GM19324 (cell line): ENCODE measurements at regions not wholly inside any gene's neighbourhood (a gene's known extent, or its start where the extent isn't known, plus 50 kb on each side); places are given as distances from the start of the nearest gene placed in this dataset.

Experiments
- ATAC-seq: cut with Tn5 transposase; IDR thresholded peaks from one replicate; pipeline ENCODE4 v1.9.1; 2021; ENCODE audit warnings: mild to moderate bottlenecking, moderate library complexity; ENCODE audit not compliant: unreplicated experiment, low FRiP score

DNA sequence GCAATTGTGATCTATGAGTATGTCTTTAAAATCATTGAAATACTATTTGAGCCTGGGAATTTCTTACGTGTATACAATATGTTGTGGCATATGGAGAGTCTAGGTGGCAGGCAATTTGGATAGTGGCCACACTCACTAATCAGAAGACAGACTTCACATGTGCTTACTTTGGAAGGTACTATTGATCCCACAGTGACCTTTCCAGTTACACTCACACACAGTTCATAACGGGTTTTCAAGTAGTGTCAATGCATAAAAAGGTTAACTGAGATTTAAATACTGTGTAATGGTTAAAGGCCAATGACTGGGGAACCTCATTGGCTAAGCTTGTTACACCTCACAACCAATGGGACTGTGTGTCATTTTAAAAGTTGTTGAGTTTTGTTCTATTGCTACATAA lies 783.2 kb downstream of the RPA4 start:
- no peak for ATAC-seq

DNA sequence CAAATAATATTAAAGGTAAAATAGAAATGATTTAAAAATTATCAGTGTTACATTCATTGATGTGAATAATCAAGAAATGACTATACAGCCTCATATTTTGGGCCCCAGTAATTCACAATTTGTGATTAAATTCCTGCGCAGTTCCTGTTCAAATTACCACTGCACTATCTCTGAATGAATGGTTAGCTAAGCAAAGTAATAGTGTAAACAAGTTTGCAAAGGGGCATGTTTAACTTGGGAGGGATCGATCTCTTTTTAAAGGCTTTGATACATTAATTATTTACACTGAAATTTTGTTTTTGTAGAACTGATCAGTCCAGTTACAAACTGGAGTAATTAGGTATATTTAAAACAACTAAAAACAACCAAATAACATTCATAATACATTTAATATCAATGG lies 784.4 kb downstream of the RPA4 start:
- no peak for ATAC-seq

DNA sequence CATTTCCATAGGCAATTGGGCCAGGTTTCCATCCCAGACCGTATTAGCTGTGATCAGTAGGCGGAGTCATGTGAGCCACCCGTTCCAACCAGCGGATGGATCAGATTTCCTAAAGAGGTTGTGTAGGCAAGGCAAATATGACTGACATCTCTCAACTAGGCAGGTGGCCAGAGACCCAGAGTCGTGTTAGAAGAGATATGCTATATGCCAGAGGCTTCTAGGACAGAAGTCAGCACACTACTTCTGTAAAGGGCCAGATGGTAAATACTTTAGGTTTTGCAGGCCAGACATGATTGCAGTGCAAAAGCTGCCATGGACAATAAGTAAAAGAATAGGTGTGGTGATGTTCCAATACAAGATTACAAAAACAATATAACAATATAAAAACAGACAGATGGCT lies 788.4 kb downstream of the RPA4 start:
- ATAC-seq = no peak

DNA sequence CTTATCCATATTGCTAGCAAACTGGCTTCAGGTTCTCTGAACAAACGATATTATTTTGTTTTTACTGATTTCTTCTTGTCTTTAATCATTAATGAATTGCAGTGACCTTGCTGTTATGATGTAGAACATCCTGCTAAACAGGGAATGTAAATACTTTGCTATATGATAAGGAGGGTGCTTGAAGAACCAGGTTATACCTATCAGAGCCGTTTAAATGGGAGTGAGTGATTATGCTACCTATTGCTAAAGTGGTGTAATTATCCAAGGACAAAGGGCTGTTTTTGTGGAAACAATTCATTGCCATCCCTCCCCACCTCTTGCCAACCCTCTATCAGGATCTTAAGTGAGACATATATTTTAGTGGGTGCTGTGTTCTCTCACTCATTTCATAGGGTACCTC lies 788.9 kb downstream of the RPA4 start:
- no peak for ATAC-seq

DNA sequence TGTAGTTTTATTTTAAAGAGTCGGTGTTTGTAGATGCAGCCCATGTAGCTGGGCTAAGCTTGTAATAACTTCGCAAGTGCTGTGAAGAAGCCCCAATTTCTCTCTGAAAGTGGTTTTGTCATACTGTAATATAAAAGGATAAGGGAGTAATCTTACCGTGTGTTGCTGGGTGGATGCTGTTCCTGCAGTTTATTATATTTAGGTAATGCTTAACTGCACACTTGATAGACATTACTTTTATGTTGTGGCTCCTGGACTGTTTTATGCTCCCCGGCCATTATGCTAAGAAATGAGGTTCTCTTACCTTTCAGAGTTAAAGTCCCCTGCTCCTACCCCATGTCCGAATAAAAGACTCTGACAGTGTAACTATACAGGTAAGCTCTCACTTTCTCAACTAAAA lies 789.4 kb downstream of the RPA4 start:
- ATAC-seq = no peak

DNA sequence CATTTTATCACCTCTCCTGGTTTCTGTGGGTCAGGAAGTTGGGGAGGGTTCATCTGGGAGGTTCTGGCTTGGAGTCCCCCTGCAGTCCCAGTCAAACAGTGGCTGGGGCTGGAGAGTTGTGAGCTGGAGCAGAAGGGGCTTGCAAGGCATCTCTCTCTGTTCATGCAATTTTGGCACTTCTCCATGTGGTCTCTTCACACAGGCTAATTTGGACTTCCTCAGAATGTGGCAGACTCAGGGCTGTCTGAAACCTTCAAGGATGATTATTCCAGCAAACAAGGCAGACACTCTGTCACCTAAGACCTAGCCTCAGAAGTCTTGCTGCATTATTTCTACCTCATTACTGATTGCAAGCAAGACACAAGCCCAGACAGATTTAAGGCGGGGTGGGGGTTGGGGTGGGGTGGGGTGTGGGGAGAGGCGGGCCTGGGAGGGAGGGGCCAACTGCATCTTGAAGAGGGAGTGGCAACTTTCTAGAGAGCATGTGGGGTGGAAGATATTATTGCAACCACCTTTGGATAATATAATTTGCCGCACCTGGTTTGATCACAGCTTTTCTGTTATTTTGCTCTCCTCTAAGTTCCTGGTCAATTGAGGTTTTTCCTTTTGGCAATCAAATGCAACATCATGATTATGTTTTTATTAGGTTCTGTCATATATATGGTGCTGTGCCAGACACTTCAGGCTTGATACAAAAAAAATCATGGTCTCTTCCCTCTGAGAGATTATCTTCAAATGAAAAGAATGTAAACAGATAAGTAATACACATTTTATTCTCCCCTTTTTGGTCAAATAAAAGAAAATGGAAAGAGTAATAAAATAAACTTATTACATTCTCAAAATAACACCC lies 799.5 kb downstream of the RPA4 start:
- no peak for ATAC-seq

DNA sequence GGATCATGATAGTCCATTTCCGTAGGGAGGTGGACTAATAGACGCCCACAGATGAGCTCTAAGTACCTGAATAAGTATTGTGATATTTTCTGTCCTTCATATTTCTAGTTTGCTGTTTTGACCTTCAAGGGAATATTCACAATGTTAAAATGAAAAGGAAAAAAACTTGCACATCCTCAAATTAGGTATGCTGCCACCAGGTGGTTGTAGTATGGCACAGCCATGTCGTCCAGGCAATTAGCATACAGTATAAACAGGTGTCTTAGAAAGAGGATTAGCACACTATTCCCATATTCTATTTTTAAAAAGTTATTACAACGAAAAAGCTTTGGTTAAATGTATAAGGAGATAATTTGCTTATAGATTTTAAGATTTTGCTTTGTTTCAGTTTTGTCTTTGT lies 802.0 kb downstream of the RPA4 start:
- ATAC-seq = peak; percentile 51

DNA sequence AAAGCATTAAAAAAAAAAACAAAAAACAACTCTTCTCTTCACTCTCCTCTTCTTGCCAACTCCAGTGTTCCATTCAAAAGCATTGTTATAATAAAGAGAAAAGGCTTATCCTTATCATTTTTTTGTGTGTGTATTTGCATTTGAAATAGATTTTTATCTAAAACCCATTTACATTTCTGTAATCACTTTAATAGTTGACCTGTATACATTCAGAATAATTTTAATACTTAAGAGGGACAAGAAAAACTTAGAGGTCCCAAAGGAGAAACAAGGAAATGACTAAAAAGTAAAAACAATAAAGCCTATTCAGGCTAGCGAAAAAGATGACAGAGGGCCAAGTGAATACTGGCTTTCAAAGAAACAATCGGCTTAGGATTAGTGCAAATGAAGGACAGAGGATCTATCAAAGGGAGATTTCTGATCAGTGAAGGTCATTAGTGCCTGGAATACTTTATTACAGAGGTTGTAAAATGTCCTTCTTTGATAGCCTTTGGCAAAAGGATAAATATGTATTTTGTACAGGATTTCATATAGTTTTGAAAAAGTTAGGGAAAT lies 808.3 kb downstream of the RPA4 start:
- ATAC-seq = no peak

DNA sequence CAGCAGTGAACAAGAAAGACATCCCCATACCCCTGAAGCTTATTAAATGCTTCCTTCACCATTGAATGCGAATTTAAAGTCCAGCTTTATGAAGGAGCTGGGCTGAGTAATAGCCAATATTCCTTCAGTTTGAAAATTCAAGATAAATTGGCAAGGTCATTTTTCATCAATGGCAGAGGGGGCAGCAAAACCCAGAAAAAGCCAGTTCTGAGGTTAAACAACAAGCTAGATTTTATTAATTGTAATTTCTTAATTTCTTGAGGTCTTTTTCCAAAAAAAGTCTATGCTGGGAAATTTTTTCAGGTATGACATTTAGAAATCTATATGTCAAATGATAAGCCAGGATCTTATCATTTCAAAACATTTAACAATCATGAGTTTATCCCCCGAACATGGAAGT lies 808.9 kb downstream of the RPA4 start:
- ATAC-seq = no peak

DNA sequence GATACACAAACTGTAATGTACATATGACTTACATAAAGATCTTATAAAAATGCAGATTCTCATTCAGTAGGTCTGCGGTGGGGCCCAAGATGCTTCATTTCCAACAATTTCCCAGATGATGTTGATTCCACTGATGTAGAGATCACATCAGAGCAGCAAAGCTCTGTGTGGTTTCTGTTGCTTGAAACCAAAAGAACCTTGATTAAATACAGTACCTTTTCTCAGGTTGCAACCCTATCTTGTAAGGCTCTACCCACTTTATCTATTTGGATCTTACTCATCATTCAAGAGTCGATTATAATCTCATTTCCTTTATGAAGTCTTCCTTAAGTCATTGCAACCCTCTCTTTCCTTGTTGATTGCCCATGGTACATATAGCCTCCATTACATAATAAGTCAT lies 816.8 kb downstream of the RPA4 start:
- ATAC-seq = no peak

DNA sequence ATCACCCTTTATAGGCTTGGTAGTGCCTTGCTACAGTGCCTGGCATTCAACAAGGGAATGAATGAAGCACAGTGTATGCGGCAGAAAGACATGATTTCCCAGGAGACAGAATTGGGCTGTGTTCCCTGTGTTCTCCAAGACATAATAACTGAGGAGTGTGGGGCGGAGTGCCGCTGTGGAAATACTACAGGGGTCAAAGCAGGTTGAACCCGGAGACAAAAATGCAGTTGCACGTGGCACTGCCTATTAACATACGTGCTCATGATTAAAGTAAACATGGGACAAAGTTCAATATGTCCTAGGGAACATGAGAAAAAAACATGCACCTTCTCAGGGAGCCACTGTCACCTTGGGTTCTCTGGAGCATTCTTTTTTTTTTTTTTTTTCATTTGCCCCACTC lies 820.8 kb downstream of the RPA4 start:
- ATAC-seq = no peak

DNA sequence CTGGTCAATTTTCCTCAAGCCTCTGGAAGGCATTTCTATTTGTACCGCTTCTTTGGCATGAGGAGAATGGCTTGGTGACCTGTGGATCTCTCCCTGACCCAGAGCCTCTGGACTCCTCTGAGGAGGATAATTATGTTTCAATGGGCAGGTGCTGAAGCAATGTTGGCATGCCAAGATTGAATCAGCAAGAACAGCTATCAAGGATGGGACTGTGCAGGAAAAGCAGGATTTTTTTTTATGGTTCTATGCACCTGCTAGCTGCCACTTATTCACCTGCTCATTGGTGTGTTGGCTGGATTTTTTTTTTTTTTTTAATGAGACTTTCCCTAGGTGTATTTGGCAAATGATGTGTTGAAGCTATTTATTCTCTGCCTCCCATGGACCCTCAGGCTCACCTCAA lies 821.2 kb downstream of the RPA4 start:
- ATAC-seq = no peak

DNA sequence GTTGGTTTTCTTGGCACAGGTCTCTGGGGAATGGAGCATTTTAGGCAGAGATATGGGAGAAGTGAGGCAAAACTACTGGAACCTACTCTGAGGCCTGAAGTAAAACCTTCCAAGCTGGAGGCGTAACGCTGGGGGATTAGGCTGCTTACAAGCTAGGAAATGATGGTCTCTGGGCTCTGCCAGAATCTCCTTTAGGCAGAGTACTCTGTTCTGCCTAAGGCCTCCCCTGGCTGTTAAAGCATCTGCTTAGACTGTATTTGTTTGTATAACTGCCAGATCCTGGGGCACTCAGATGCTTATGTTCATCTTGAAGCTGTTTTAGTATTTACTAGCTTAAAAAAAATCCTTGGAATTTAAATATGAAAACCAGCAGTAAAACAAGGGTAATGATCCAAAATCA lies 822.2 kb downstream of the RPA4 start:
- ATAC-seq = no peak

DNA sequence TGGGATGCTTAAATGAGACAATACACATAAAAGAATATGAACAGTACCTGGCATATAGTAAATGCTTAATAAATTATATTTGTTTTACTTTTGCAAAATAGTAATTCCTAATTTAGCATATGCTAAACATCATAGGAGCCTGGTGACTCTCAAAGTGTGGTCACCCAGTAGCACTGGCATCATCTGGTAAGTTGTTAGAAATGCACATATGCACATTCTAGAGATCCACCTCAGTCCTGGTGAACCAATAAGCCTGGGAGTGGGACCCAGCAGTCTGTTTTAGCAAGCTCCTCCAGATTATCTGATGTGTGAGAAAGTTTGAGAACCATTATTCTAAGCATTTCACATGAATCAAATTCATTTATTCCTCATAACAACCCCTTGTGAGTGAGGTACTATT lies 830.4 kb downstream of the RPA4 start:
- no peak for ATAC-seq

DNA sequence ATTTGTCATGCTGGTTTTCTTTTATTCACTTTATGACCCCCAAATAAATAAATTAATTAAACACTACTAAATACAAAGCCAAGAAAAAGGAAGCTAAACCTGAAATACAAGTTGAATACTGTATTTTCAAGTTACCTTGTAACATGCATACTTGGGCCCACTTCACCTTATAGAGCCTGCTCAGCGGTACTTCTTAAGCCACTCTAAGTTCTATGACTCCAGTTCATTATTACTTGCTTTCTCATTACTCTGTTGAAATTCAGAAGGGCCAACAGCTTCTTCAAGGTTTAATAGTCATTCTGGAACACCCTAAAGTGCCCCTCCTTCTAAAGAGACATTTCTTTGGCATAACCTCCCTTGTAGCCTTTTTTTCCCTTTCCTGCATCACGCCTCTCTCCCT lies 844.5 kb downstream of the RPA4 start:
- ATAC-seq = no peak

DNA sequence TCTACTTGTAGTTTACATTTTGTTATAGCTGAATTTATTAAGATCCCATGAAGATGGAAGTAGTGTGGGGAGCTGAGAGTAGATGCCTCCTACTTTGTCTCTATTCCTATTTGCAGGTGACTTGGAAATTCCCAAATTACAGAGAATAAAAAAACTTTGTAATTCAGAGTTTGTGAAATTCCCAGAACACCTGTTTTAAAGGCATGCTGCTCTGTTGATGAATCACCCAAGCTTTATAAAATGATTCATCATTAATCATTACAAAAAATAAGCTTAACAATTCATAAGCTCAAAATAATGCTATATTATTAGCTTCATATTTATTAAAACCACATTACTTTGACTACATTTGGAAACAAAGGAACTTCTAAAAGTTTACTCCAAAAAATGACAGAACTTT lies 856.3 kb downstream of the RPA4 start:
- ATAC-seq = no peak

DNA sequence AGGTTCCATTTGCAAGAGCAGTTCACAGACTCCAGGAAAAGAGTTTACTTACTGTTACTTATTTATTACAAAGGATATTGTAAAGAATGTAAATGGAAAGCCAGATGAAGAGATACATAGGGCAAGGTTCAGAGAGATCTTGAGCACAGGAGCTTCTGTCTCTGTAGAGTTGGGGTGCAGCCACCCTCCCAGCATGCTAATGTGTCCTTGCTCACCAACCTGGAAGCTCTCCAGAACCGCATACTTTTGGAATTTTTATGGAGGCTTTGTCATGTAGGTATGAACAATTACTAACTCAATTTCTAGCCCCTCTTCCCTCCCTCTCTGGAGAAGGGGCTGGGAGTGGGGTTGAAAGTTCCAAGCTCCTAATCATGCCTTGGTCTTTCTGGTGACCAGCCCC lies 857.2 kb downstream of the RPA4 start:
- no peak for ATAC-seq

DNA sequence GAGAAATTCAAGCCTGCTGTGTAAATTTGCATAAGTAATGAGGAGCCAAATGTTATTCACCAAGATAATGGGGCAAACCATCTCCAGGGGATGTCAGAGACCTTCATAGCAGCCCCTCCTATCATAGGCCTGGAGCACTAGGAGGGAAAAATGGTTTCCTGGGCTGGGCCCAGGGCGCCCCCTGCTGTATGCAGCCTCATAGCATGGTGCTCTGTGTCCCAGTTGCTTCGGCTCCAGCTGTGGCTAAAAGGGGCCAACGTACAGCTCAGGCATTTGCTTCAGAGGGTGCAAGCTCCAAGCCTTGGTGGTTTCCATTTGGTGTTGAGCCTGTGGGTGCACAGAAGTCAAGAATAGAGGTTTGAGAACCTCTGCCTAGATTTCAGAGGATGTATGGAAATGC lies 859.3 kb downstream of the RPA4 start:
- no peak for ATAC-seq

DNA sequence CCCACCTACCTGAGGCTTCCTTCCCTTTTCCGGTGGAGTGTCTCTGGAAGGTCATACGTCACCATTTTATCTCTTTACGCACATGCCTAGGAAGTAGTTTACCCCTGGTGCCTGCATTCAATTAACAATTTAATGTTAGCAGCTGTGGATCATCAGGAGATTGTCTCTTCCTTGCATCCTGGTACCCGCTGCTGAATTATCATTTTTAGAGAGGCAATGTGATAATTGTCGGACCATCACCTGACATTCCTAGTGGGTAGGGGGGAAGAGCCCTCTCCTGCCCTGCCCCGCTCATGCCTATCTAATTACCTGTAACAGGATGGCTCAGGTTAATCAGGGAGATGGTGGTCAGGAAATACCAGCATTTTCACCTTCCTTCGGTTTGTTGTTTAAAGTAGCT lies 863.6 kb downstream of the RPA4 start:
- no peak for ATAC-seq

DNA sequence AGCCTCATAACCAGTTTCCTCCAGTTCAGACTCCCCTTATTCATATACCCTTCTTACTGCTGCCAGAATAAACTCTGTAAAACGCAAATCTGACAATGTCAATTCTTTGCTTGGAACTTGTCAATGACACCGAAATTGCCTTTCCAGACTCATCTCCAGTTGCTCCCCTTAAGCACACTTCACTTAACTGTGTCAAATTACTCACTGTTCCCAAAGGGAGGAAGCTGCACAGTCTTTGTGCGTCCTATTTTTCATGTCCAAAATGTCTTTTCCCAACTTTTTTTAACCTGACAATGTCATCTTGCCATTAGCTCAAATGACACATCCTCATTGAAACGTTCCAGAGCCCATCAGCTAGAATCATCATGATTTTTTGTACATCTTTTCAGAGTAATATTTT lies 867.3 kb downstream of the RPA4 start:
- ATAC-seq = no peak

DNA sequence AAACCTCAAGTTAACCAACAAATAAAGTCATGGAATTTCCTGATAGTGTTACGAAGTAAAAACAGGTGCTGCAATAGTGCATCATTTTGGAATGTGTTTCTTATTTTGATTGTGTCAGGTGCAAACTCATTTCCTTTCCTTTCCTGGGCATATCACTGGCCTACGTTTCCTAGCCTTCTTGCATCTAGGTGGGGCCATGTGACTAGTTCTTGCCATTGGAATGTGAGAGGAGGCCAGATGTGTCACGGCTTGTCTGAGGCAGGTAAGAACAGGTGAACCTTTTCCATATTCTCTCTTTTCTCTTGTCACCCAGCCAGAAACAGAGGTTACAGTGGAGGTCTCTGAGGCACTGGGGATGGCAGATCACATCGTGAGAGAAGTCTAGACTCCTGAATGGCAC lies 868.0 kb downstream of the RPA4 start:
- no peak for ATAC-seq

DNA sequence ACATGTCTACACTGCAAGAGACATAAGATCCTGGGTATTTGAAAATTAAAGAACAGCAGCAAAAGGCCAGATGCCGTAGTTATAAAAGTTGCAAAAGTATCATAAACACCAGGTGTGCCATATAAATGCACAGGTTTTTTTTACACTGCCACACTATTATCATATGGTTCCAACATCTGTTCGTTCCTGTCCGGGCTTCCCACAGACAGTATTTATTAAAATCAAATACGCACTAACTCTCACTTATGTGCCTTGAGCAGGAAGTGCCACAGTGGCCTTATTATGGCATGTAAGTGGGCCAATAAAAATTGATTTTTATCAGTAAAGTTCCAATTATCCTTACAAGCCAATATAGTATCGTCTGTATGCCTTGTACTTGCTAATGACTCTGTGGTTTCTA lies 873.2 kb downstream of the RPA4 start:
- no peak for ATAC-seq

DNA sequence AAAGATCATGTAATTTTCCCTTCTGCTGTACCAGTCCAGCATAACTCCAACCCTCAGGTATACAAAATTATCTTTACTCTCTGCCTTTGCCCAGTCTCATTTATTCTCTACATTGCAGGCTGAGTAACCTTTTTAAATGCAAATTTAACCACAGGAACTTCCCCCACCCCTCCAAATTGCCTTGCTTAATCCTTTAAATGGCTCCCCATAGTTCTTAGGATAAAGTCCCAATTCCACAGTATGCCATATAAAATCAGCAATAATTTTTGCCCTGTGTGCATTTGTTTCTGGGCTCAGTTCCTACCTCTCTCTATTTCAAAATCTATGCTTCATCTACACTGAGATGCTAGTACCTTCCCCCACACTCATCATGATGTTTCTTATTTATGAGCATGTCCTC lies 879.7 kb downstream of the RPA4 start:
- ATAC-seq = no peak
